CD4-positive, alpha-beta T cell treated with Interleukin-1 beta for 1 hour (primary cell): ENCODE measurements at regions not wholly inside any gene's neighbourhood (a gene's known extent, or its start where the extent isn't known, plus 50 kb on each side); places are given as distances from the start of the nearest gene placed in this dataset.

Source experiments
- DNase-seq, 2 donors: peaks; one replicate each; pipeline ENCODE4 v3.0.0-alpha.2; 2020 to 2022

DNA sequence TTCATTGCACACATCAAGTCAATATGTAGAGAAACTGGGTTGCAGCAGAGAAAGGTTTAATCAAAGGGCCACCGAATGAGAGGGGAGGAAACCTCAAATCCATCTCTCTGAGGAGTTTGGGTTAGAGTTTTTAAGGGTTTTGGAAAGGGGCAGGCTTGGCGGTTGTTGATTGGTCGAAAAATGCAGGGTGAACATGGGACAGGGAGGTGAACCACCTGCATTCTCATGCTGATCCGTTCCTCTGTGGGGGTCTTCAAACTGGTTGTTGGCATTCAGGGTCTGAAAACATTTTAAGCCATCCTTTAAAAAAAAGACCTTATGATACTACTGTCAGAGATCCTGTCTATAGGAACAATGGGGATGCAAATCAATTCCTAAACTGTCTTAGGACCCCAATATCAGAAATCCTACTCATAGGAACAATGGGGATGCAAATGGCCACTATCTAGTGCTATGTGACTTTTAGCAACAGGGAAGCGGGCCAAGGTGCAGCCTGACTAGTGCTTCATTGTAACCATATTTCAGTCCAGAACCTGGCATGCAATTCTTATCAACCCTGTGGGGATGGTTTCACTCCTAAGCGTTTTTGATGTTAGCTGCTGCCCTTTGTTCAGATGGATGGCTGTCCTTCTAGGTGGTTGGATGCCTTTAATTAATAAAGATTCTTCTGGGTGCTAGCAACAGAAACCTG lies 120.1 kb upstream of the MGAT5 start:
- no peak for DNase-seq

DNA sequence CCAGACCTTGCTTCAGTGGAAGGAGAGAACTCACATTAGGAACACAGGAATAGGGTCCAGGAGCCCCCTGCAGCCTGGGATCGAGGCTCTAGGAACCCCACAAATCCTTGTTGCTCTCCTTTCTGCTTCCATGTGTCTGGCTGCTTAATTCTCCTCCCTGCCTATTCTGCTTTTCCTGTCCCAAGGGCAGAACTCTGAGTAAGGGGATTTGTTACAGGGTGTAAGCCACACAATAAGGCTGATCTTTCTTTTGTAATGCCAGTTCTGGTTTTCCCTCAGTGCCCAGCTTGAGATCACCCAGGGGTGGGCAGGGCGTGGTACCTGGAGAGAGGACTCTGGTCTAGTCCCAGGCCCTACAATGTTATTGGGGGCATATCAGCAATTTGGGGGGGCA lies 119.6 kb upstream of the MGAT5 start:
- DNase-seq = no peak

DNA sequence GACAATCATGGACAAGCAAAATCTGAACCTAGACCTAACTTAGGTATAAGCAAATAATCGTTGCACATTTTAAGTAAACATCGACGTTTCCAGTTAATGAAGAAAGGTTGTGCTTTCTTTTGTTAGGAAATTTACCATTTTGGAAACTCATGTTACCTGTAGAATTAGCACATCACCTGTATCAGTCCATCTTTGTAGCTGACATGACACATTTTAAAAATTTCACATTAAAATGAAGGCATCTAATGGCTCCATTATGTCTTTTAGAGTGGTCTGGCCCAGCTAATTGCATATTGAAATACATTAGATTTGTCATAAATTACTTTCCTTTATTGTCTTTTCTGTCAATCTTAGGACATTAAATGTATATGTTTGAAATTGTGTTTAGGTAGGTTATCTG lies 119.0 kb upstream of the MGAT5 start:
- no peak for DNase-seq

DNA sequence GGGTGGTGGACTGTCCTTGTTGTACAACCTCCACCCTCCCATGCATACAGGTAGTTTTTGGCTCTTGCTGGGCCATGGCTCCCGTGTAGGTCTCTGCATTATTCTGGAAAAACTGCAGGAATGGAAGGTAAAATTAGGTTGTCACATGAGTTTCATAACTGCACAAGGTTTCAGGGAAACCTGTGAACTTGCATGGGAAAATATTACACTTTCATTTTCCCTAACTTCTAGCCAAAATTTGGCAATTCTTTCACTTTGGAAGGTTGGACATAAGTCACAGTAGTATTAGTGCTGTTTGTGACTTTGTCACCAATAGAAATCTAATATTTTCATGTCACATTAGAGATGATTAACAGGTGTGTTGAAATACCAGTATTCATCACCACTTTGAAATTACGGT lies 118.1 kb upstream of the MGAT5 start:
- no peak for DNase-seq

DNA sequence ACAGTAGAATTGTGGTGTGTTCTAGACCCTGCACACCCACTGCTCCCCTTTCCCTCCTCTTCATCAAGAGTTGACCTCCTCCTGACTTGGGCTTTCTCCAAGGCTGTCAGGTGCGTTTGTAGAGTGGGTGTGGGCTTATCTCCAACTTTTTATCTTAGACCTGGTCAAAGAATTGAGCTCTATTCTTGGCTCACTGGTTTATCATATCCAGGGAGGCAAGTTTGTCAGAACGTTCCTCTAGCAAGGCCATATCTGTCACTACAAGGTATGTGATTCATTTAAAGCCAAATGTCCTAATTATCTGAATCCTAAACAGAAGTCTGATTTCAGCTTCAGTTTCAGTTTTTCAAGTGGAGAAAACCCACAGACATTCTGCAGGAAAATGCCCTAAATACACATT lies 117.1 kb upstream of the MGAT5 start:
- DNase-seq = no peak

DNA sequence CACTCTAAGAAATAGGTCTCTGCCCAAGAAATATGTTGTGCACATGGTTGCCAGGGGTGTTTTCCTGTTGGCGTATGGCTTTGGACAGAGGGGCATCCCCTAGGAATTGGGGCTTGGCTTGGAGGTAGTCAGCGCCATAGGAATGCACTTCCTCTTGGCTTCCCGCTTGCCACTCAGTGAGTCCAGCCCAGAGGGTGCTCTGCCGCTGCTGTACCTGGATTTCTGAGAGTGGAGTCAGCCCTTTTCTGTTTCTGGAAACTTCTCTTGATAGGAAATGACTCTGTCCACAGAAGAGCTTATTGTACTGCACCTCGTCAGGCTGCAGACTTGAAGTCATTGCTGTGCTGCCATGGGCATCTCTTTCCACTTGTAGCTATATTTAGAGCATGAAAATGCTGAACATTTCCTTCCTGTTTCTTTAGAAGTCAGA lies 116.7 kb upstream of the MGAT5 start:
- no peak for DNase-seq

DNA sequence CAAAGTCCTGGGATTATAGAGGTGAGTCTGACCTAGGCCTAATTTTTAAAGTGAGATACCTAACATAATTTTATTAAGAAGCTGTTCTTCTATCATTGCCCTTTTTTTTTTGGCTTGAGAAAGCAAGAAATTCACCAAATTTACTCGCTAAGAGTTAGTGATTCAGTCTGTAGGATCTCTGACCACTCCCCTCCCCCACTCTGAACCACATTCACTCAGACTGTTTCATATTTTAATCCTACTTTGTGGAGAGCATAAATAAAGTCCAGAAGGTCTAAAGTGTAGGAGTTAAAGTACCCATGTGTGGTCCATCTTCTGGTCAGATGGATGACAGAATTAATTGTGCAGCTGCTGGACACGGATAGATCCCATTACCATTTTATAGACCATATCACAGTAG lies 115.8 kb upstream of the MGAT5 start:
- DNase-seq = no peak

DNA sequence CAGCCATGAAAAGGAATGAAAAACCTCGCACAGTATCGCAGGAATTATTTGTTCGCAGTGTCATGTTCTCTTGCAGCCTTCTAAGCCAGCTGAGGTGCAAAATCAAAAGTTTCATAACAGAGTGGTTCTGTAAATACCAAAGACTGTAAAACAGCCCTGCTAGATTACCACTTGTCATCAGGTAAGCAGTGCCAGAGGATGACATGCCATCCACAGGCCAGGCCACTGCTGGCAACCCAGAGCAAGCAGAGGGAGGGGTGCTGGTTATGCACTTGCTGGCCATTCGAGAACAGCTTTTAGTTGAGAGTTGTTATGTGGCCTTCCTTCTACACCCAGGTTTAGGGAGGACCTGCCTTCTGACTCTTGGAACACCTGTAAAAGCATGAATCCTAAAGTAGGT lies 114.3 kb upstream of the MGAT5 start:
- no peak for DNase-seq

DNA sequence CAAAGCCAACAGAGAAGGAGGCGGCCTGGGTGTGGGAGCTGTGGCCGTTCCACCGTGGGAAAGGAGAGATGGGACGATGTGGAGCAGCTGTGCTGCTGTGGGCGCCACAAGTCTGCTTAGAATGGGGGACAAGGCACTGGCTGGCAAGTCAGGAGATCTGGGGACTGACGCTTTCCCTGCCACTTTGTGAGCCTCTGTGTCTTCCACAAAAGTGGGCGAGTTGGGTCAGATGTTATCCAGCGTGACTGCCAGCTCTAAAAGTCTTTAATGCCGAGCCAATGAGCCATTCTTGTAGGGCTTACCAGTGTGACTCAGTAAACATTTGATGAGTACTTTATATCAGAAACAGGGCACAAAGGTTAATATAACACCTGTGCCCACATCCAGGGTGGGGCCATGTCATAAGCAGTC lies 113.6 kb upstream of the MGAT5 start:
- no peak for DNase-seq

DNA sequence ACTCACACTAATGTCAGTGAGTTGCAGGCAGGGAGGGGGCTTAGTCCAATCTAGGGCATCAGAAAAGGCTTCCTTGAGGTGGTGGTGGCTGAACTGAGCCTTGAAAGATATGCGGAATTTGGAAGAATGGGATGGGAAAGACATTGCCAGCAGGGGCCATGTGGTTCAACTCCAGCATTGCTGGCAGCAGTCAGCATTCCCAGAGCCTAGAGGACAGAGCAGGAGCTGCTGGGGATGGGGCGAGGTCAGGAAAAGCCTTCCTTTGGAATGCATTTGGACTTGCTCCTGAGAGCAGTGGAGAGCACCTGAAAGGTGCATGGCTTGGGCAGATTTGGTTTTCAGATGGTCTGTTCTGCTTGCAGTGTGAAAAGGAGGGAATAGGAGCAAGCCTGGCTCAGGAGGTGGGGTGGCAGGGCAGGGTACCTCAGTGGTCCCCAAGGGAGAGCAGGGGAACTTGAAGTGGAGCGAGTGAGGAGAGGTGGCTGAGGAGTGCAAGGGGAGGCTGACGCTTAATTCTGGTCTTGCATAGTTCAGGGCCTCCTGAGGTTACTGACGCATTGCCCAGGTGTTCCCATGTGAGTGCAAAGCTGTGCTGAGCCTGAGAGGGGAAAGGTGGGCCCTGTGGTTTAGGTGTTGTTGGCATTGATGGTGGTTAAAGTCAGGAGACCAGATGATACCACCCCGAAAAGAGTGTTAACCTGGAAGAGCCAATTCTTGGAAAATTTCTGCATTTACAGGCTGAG lies 112.1 kb upstream of the MGAT5 start:
- DNase-seq = no peak

DNA sequence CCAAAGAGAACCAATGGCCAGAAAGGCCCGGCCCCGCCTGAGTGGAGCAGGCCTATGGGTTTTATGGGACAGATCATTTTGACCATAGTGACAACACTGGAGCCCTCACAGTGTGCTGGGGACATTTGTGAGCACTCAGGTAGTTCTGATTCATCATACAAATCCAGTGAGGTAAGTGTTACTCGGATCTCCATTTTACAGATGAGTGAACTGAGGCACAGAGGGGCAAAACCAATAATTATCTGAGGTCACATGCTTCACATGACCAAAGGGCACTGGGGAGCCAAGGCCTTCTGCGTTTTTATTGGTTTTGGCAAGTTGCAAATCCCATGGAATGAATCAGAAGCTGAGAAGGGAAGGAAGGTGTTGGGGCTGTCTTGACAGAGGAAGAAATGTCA lies 111.5 kb upstream of the MGAT5 start:
- no peak for DNase-seq

DNA sequence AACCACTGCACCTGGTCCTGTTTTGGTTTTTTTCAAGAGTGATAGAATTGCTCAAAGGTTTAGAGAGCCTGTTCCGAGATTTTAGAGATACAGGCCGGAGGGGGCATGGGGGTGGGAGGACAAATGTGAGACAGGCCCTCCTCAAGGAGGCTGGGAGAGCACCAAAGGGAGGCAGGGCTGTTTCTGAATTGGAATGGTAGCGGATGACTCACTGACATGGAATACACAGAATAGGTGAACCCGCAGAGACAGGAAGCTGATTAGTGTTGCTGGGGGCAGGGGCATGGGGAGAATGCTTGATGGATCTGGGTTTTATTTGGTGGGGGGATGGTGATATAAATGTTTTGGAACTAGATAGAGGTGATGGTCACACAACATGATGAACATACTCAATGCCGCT lies 111.0 kb upstream of the MGAT5 start:
- DNase-seq = no peak

DNA sequence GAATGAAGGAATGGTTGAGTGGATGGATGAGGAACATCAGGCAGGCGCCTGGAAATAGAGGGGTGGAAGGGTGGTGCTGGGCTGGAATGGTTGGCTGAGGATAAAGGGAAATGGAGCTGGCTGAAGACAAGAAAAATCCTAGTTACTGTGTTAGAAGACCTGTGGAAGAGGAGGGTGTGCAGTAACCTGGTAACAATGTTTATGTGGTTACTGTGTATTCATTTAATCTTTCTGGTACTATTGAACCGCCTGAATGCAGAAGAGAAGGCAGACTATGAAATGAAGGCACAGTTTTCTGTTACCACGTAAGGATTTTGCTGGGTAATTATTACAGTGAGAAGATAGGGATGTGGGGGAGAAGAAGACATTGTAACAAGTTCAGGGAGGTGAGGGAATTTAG lies 110.3 kb upstream of the MGAT5 start:
- DNase-seq = no peak

DNA sequence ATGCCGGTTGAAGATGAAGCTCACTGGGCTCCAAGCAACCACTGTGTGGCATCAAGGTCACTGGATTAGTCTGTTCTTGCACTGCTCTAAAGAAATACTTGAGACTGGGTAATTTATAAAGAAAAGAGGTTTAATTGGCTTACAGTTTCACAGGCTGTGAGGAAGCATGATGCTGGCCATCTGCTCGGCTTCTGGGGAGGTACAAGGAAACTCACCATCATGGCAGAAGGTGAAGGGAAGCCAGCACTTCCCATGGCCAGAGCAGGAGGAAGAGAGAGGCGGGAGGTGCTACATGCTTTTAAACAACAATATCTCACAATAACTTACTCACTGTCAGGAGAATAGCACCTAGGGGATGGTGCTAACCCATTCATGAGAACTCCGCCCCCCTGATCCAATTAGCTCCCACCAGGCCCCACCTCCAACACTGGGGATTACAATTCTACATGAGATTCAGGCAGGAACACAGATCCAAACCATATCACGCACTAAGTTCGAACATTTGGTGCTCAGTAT lies 109.7 kb upstream of the MGAT5 start:
- no peak for DNase-seq

DNA sequence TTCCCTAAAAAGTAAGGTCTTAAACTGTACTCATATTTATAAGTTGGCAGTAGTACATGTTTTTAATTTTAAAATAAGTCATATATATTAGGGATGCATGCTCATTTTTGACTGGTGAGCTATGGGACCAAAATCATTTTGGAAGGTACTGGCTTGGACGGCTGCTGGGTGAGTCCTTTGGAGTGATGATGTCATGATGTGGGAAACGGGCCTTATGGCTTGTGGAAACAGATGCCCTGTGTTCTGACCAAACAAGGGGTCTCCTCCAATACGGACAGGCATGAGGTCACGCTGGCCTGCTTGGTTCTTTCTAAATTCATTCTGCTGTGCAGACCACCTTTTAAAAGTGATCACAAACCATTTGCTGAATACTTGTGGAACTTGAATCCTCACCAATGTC lies 109.2 kb upstream of the MGAT5 start:
- DNase-seq = no peak

DNA sequence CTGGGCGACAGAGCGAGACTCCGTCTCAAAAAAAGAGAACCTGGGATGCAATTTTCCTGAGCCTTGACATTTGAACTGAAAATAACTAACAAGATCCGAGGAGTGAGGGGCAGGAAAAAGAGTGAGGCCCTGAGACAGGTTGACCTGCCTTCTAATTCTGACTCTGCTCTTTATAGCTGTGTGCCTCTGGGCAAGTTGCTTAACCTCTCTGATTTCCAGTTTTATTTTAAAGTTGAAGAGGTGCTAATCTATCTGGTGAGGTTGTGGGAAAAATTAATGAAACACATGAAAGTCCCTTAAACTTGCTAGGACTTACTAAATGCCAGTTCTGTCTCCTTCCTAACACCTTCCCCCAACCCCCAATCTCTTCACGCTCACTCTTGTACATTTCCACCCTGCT lies 108.4 kb upstream of the MGAT5 start:
- no peak for DNase-seq

DNA sequence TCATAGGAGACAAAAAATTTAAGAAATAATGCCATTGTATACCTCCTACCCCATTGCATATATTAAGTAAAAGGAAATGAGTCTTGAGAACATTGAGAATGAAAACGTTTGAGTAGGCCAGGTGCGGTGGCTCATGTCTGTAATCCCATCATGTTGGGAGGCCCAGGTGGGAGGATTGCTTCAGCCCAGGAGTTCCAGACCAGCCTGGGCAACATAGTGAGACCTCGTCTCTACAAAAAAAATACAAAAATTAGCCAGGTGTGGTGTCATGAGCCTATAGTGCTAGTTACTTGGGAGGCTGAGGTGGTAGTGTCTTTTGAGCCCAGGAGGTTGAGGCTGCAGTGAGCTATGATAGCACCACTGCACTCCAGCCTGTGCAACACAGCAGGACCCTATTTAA lies 107.7 kb upstream of the MGAT5 start:
- no peak for DNase-seq

DNA sequence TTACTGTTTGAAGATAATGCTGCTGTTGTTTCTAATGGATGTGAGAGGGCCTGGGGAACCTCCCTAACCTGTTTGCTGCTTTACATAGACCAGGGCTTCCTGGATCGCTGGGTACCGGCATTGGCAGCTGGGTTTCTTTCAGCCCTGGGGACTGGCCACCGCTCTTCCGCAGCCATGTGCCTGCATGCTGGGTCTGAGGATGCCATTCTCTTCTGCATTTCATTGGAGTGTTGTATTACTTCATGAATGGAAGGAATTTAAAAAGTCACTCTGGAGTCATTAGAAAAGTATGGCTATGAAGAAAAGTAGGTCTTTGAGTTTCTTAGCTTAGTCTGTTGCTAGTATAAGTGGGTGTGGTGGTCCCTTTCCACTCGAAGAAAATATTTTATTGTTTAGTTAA lies 107.3 kb upstream of the MGAT5 start:
- DNase-seq = no peak

DNA sequence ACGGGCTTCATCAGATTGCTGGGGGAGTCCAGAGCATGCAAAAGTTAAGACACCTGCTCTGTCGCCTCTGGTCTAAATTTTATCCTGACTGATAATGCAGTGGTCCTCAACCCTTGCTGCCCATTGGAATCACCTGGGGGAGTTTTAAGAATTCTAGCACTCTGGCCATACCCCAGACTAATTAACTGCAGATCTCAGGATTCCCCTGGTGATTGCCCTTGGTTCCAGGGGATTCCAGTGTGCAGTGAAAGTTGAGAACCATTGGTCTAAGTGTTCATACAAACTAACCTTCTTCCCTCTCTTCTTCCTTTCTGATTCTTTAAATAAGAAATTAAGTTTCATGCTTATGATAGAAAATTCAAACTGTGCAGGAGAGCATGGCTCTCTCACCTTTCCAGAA lies 105.7 kb upstream of the MGAT5 start:
- DNase-seq = no peak

DNA sequence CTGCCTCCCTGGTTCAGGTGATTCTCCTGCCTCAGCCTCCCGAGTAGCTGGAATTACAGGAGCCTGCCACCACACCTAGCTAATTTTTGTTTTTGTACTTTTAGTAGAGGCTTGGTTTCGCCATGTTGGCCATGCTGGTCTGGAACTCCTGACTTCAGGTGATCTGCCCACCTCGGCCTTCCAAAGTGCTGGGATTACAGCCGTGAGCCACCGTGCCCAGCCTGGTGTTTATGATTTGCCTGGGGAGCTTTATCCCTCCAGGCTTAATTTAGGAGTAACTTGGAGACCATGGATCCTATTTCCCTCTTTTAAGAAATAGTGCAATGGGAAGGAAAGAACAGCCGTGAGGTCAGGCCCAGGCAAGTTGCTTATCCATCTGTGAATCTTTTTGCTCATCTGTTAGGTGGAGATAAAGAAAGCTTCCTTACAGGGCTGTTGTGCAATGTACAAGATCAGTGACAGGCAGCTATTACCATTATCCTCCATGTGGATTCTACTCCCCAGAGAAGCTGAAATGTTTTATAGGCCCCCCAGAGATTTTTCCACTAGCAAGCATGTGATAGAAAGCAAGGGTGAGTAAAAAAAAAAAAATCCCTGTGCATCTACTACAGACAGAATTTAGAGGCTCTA lies 104.9 kb upstream of the MGAT5 start:
- DNase-seq = no peak

DNA sequence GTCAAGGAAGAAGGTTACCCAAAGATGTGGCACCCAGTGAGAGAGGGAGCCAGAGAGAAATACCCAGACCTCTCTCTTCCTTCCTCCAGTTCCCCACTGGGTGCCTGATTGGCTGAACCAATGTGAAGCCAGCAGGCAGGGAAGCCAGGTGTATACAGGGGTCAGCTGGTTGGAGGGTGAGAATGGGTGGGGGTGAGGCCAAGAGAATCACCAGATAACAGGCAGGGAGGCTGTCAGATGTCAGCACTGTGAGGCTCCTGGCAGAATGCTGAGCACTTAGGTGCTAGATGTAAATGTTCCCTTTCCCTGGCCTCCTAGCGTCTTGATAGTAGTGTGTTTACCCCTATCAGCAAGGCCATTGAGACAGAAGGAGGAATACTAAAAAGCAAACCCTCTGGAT lies 104.0 kb upstream of the MGAT5 start:
- DNase-seq = no peak

DNA sequence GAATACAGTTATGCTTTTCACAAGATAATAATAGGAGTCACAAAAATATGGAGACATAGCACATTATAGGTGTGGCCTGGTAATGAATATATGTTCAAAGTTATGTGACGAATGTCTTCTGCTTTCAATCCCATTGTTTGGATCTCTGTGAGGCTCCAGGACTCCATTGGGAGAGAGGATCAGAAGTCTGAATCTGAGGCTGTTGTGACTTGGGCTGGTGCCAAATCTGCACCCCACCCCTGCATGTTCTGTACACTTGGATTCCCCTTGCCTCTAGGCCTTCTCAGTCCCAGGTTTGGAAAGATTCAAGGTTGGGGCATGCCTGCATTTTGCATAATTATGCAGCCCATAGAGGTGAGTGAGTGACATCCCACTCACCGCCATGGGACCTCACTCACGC lies 103.1 kb upstream of the MGAT5 start:
- no peak for DNase-seq

DNA sequence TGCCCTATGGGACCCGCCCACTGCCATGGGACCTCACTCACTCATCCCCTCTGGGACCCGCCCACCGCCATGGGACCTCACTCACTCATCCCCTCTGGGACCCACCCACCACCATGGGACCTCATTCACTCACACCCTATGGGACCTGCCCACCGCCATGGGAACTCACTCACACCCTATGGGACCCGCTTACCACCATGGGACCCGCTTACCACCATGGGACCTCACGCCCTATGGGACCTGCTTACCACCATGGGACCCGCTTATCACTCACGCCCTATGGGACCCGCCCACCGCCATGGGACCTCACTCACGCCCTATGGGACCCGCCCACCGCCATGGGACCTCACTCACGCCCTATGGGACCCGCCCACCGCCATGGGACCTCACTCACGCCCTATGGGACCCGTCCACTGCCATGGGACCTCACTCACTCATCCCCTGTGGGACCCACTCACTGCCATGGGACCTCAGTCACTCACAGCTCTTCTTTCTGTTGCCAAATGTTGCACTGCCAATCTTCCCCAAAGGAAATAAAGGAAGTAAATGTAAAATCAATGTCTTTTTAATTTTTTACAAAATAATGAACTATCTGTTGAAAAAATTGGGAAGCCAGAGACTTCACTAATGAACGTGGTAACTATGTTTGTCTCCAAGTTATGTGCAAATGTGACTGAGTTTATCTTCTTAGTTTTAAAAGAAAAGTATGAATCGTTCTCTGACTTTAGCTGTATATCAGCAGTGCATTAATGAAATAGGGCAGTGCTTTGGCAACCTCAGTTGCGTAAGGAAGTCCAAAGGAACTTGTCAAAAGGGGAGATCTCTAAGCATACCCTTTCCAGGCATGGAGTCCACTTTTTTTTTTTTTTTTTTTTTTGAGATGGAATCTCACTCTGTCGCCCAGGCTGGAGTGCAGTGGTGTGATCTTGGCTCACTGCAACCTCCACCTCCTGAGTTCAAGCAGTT lies 101.5 kb upstream of the MGAT5 start:
- no peak for DNase-seq
